ENCODE measurements at regions not wholly inside any gene's neighbourhood (a gene's known extent, or its start where the extent isn't known, plus 50 kb on each side); places are given as distances from the start of the nearest gene placed in this dataset.

- TF ChIP-seq, protein P1, sequence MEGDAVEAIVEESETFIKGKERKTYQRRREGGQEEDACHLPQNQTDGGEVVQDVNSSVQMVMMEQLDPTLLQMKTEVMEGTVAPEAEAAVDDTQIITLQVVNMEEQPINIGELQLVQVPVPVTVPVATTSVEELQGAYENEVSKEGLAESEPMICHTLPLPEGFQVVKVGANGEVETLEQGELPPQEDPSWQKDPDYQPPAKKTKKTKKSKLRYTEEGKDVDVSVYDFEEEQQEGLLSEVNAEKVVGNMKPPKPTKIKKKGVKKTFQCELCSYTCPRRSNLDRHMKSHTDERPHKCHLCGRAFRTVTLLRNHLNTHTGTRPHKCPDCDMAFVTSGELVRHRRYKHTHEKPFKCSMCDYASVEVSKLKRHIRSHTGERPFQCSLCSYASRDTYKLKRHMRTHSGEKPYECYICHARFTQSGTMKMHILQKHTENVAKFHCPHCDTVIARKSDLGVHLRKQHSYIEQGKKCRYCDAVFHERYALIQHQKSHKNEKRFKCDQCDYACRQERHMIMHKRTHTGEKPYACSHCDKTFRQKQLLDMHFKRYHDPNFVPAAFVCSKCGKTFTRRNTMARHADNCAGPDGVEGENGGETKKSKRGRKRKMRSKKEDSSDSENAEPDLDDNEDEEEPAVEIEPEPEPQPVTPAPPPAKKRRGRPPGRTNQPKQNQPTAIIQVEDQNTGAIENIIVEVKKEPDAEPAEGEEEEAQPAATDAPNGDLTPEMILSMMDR (IDR thresholded peaks at IDR 0.05; ENCODE audit: insufficient read depth, low read length): peak; percentile 17
- H3K4me3 ChIP-seq (ENCODE audit: low read depth, low read length): no peak overlapping the region
- DNase-seq (ENCODE audit: low read depth): peak; percentile 8
These were observed 81.7 kb downstream of the WNT5A start for GRCh38 chr3:55405436-55405835.

- TF ChIP-seq, protein P1 (IDR thresholded peaks at IDR 0.05; ENCODE audit: insufficient read depth, low read length): no peak
- no peak overlapping the region for H3K4me3 ChIP-seq (ENCODE audit: low read depth, low read length)
- no peak for DNase-seq (ENCODE audit: low read depth)
These were observed 84.1 kb downstream of the WNT5A start for GRCh38 chr3:55402886-55403609.

- TF ChIP-seq, protein P1 (IDR thresholded peaks at IDR 0.05; ENCODE audit: insufficient read depth, low read length): no peak
- H3K4me3 ChIP-seq (ENCODE audit: low read depth, low read length): no peak overlapping the region
- DNase-seq (ENCODE audit: low read depth): no peak
These were observed 106.5 kb downstream of the WNT5A start for GRCh38 chr3:55380561-55380960.

GRCh38 chr3:55376753-55377347 is 110.3 kb downstream of the WNT5A start:
- DNase-seq (ENCODE audit: low read depth): no peak
- TF ChIP-seq, protein P1 (IDR thresholded peaks at IDR 0.05; ENCODE audit: insufficient read depth, low read length): no peak
- no peak overlapping the region for H3K4me3 ChIP-seq (ENCODE audit: low read depth, low read length)

- DNase-seq (ENCODE audit: low read depth): no peak
- no peak overlapping the region for H3K4me3 ChIP-seq (ENCODE audit: low read depth, low read length)
- TF ChIP-seq, protein P1 (IDR thresholded peaks at IDR 0.05; ENCODE audit: insufficient read depth, low read length): no peak
These were observed 113.7 kb downstream of the WNT5A start for GRCh38 chr3:55373423-55373822.

DNA sequence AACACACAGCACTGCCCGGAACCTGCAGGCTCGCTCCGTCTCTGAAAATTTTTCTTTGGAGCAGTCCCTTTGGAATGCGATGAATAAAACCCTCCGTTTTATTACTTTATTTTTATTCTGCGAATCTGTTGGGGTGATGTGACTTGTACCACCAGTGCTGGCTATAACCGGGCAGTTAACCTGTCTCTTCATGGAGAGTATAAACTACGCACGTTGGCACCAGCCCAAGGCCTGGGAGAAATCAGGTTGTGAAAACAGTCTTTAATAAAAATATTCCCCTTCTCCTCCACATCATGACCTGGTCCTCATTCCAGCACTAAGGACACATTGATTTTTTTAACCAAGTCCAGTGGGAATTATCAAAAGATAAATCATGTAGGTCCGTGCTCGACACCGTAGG is 116.8 kb downstream of the WNT5A start:
- H3K4me3 ChIP-seq (ENCODE audit: low read depth, low read length): no peak overlapping the region
- no peak for DNase-seq (ENCODE audit: low read depth)
- TF ChIP-seq, protein P1 (IDR thresholded peaks at IDR 0.05; ENCODE audit: insufficient read depth, low read length): no peak

All from fibroblast of the aortic adventitia (primary cell).